ENCODE measurements at regions not wholly inside any gene's neighbourhood (a gene's known extent, or its start where the extent isn't known, plus 50 kb on each side); places are given as distances from the start of the nearest gene placed in this dataset.

DNA sequence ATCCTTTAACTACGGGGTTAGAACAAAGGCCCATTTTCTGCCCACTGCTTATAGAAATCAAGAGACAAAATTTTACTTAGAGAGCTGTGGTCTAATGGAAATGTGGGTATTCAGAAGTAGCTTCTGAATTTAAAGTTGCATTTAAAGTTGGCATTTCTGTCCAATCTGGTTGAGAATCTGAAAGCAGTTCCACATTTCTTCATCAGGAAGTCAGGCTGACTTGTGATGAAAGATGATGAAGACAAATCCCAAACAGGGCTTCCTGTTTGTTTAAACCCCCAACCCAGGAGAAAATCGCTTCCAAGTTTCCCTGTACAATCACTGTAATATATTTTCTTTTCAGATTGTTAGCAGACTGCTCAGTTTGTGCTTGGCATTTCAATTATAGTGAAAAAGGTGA, 345.3 kb downstream of the SPRY1 start:
- Histone ChIP-seq H3K9ac (ENCODE audit: control insufficient read depth, extremely low read depth, insufficient read depth, low read length) (no peak overlapping the region), H3K79me2 (ENCODE audit: control insufficient read depth, insufficient read depth, low read length) (no peaks in the 10 kb centered on the region), H3K27ac (ENCODE audit: control insufficient read depth, insufficient read depth, low read length) (no peak overlapping the region), H4K20me1 (ENCODE audit: control insufficient read depth, extremely low read depth, insufficient read depth, low read length) (no peaks in the 10 kb centered on the region), H3K4me1 (ENCODE audit: control insufficient read depth, extremely low read depth, insufficient read depth, low read length) (no peaks in the 10 kb centered on the region), H3K4me2 (ENCODE audit: control insufficient read depth, extremely low read depth, insufficient read depth, low read depth, low read length) (no peak overlapping the region), H3K9me1 (ENCODE audit: control insufficient read depth, extremely low read depth, insufficient read depth, low read length) (no peaks in the 10 kb centered on the region), H3K4me3 (ENCODE audit: control insufficient read depth in 2 of 3, extremely low read depth in 1 of 3, insufficient read depth in 2 of 3, low read depth in 1 of 3, low read length in 3 of 3) (no peak overlapping the region), H3K9me3 (ENCODE audit: control insufficient read depth, low read depth, low read length) (no peaks in the 10 kb centered on the region), H2AFZ (ENCODE audit: control insufficient read depth, low read length) (no peak overlapping the region), H3K36me3 (ENCODE audit: control insufficient read depth in 2 of 2, extremely low read depth in 1 of 2, insufficient read depth in 2 of 2, low read length in 2 of 2) (no peaks in the 10 kb centered on the region), H3K27me3 (ENCODE audit: control insufficient read depth, extremely low read depth, insufficient read depth, low read length) (no peaks in the 10 kb centered on the region)
- DNase-seq (ENCODE audit: low read depth, low spot score) (no peak), FAIRE-seq (no peak)
- TF ChIP-seq, protein P1, sequence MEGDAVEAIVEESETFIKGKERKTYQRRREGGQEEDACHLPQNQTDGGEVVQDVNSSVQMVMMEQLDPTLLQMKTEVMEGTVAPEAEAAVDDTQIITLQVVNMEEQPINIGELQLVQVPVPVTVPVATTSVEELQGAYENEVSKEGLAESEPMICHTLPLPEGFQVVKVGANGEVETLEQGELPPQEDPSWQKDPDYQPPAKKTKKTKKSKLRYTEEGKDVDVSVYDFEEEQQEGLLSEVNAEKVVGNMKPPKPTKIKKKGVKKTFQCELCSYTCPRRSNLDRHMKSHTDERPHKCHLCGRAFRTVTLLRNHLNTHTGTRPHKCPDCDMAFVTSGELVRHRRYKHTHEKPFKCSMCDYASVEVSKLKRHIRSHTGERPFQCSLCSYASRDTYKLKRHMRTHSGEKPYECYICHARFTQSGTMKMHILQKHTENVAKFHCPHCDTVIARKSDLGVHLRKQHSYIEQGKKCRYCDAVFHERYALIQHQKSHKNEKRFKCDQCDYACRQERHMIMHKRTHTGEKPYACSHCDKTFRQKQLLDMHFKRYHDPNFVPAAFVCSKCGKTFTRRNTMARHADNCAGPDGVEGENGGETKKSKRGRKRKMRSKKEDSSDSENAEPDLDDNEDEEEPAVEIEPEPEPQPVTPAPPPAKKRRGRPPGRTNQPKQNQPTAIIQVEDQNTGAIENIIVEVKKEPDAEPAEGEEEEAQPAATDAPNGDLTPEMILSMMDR (optimal IDR thresholded peaks at IDR 0.05 in 1 of 3, IDR thresholded peaks at IDR 0.05 in 1 of 3, conservative IDR thresholded peaks at IDR 0.05 in 1 of 3; ENCODE audit: extremely low read depth in 1 of 3, insufficient read depth in 2 of 3, low read length in 3 of 3), result no peak
- TF ChIP-seq EZH2 (IDR thresholded peaks at IDR 0.05; ENCODE audit: low read length), result no peak
- dilution Hi-C loops (cut with MboI; ENCODE audit: extremely low pct_ligation_motif_present, low sequenced_read_pairs), result no loop called here

- H3K27me3 ChIP-seq (ENCODE audit: control insufficient read depth, extremely low read depth, insufficient read depth, low read length), result no peaks in the 10 kb centered on the region
- TF ChIP-seq EZH2 (IDR thresholded peaks at IDR 0.05; ENCODE audit: low read length), result no peak
- TF ChIP-seq, protein P1 (optimal IDR thresholded peaks at IDR 0.05 in 1 of 3, IDR thresholded peaks at IDR 0.05 in 1 of 3, conservative IDR thresholded peaks at IDR 0.05 in 1 of 3; ENCODE audit: extremely low read depth in 1 of 3, insufficient read depth in 2 of 3, low read length in 3 of 3), result no peak
- H3K4me2 ChIP-seq (ENCODE audit: control insufficient read depth, extremely low read depth, insufficient read depth, low read depth, low read length), result no peak overlapping the region
- no peak overlapping the region for H2AFZ ChIP-seq (ENCODE audit: control insufficient read depth, low read length)
- no peak overlapping the region for H3K4me3 ChIP-seq (ENCODE audit: control insufficient read depth in 2 of 3, extremely low read depth in 1 of 3, insufficient read depth in 2 of 3, low read depth in 1 of 3, low read length in 3 of 3)
- H4K20me1 ChIP-seq (ENCODE audit: control insufficient read depth, extremely low read depth, insufficient read depth, low read length), result no peaks in the 10 kb centered on the region
- dilution Hi-C loops (cut with MboI; ENCODE audit: extremely low pct_ligation_motif_present, low sequenced_read_pairs), result no loop called here
- H3K9me1 ChIP-seq (ENCODE audit: control insufficient read depth, extremely low read depth, insufficient read depth, low read length), result no peaks in the 10 kb centered on the region
- FAIRE-seq (no peak), DNase-seq (ENCODE audit: low read depth, low spot score) (no peak)
- no peak overlapping the region for H3K27ac ChIP-seq (ENCODE audit: control insufficient read depth, insufficient read depth, low read length)
- H3K4me1 ChIP-seq (ENCODE audit: control insufficient read depth, extremely low read depth, insufficient read depth, low read length), result no peaks in the 10 kb centered on the region
- H3K9me3 ChIP-seq (ENCODE audit: control insufficient read depth, low read depth, low read length), result no peaks in the 10 kb centered on the region
- no peaks in the 10 kb centered on the region for H3K79me2 ChIP-seq (ENCODE audit: control insufficient read depth, insufficient read depth, low read length)
- no peaks in the 10 kb centered on the region for H3K36me3 ChIP-seq (ENCODE audit: control insufficient read depth in 2 of 2, extremely low read depth in 1 of 2, insufficient read depth in 2 of 2, low read length in 2 of 2)
- H3K9ac ChIP-seq (ENCODE audit: control insufficient read depth, extremely low read depth, insufficient read depth, low read length), result no peak overlapping the region
Observed at GRCh38 chr4:123743848-123744247, 347.3 kb downstream of the SPRY1 start.
